GM19328 (cell line): ENCODE measurements at regions not wholly inside any gene's neighbourhood (a gene's known extent, or its start where the extent isn't known, plus 50 kb on each side); places are given as distances from the start of the nearest gene placed in this dataset.
"Not testable (repeated sequence)": the region's sequence is repeated elsewhere in the genome, so short reads cannot be mapped to it uniquely, and the experiment has no call there.

ENCODE experiments used
- ATAC-seq: cut with Tn5 transposase; IDR thresholded peaks from one replicate; pipeline ENCODE4 v1.9.1; 2021; ENCODE audit warnings: mild to moderate bottlenecking, moderate library complexity; ENCODE audit not compliant: unreplicated experiment

DNA sequence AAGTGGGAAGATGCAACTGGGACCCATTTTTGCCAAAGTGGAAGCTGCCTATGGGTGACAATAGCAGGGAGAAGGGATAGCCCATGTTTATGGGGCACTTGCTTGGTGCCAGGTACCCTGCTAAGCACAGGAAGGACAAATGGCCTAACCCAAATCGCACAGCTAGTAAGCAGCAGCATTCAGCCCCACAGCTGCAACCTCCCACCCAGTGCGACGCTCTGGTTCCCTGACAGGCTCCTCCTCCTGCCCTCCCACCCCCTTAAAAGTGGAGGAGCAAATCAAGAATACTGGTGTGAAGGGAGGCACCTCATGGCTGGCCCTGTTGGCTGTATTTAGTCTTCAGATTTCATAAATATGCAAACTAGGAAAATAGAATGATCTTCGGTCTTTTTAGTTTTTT is 76.2 kb downstream of the RIN2 start:
- ATAC-seq, result no peak

DNA sequence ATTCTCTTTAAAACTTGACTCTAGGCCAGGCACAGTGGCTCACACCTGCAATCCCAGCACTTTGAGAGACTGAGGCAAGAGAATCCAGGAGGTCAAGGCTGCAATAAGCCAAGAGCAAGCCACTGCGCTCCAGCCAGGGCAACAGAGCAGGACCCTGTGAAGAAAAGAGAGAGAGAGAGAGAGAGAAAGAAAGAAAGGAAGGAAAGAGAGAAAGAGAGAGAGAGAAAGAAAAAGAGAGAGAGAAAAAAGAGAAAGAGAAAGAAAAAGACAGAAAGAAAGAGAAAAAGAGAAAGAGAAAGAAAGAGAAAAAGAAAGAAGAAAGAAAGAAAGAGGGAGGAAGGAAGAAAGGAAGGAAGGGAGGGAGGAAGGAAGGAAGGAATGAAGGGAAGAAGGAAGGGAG is 76.7 kb downstream of the RIN2 start:
- ATAC-seq, result no peak

DNA sequence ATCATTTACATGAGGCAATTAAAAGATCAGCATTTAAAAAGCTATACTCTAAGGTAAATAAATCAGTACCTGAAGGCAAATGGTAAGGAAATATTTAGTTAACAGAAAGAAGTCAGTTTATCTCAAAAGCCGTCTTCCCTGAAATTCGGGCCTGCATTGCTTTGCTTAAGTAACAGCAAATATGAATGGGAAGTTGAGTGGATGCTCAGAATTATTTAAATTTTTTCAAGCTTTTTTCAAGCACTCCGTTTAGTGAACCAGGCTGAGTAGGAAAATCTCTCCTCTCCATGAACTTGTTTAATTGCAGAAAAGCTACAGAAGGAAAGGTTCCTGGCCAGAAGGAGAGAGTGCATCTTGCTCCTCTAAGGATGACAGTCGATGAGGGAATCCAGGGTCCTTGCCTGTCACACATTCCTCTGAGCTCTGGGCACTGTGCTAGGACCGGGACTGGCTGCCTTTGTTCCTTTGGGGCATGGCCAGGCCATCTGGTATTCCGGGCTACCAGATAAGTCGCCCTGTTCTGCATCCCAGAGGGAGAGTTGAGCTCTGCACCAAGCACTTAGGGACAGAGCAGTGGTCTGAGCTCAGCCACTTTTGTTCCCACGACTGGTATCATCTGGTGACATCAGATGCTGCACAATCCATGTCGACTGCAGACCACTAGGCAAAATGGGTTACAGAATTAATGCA is 77.6 kb downstream of the RIN2 start:
- no peak for ATAC-seq

DNA sequence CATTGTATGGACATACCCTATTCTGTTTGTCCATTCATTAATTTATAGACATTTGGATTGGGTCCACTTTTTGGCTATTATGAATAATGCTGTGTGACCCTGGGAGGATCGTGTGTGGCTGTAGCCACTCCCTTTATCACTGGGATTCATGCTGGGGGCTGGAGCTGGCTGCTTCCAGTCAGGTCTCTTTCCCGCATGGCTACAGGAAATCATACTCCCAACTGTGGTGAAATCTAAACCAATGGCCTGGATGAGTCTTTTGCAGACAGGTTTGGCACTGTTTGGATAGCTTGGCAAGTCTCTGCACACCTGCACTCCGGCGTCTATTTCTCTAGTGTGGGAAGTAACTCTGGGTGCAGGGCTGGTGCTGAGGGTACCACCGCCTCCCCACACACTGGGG is 80.4 kb downstream of the RIN2 start:
- ATAC-seq, result no peak

DNA sequence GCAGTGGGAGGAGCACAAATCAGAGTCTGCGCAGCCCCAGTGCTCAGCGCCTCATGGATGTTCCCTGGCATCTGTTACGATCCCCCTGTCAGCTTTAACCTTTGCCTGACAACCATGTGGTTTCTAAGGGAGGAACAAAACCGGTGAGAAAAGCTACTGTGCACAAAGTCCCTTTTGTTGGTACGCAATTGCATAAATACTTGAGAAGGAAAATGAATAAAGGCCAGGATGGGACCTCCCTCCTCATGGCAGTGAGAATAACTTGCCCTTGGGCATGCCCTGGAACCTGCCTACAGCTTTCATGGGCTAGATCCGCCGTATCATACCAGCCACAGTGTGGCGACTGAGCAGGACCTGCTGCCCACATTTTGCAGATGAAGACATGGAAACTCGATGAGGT is 81.0 kb downstream of the RIN2 start:
- ATAC-seq, result no peak

DNA sequence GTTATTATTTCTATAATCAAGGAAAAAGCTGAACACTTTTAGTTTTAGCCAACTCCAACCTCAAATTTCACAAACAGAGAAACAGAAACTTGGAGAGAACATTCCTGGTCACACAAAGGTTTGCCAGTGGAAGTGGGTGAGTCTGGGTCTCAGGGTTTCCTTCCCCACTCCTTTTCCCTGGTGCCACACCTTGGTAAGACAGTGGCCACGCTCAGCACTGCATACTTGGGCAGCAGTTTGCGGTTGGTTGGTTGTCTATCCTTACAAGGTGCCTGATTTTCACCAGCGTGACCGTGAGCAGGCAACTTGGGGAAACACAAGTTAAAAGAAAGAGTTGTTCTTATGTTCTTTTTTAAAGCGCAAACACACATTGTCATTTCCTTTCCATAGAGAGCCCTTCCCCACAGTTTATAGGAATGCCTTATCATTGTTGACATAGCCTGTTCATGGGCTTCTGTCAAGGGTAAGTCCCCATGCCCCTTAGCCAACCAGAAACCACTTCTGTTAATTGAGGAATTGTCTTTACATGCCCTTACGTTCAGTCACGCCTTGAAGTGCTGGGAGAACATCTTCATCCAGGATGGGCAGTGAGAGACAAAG is 82.2 kb downstream of the RIN2 start:
- no peak for ATAC-seq

DNA sequence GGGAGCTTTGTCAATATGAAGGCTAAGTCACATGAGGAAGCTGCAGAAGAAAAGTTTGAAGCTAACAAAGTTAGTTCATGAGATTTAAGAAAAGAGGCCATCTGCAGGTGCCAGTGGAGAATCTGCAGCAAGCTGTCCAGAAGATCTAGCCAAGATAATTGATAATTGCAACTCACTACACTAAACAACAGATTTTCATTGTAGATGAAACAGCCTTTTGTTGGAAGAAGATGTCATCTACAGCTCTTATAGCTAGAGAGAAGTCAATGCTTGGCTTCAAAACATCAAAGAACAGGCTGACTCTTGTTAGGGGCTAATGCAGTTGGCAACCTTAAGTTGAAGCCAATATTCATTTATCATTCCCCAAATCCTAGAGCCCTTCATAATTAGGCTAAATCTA is 83.7 kb downstream of the RIN2 start:
- no peak for ATAC-seq

DNA sequence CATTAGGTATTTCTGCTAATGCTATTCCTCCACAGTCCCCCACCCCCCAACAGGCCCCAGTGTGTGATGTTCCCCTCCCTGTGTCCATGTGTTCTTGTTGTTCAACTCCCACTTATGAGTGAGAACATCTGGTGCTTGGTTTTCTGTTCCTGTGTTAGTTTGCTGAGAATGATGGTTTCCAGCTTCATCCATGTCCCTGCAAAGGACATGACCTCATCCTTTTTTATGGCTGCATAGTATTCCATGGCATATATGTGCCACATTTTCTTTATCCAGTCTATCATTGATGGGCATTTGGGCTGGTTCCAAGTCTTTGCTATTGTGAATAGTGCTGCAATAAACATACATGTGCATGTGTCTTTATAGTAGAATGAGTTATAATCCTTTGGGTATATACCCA is 86.8 kb downstream of the RIN2 start:
- not testable (repeated sequence) for ATAC-seq

DNA sequence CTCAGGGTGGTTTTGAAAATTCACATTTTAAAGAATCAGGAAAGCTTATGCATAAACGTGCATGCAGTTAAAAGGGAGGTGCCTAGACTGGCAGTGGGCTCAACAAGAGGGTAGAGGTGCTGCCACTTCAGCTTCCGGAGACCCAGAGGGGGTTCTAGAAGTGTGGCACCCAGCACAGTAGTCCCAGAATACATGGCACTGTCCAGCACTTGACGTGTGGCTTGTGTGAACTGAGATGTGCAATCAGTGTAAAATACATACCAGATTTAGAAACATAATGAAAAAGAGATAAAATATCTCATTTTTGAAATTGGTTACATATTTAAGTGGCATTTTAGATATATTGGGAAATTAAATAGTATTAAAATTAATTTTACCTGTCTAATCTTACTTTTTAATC is 89.3 kb downstream of the RIN2 start:
- ATAC-seq, result no peak

DNA sequence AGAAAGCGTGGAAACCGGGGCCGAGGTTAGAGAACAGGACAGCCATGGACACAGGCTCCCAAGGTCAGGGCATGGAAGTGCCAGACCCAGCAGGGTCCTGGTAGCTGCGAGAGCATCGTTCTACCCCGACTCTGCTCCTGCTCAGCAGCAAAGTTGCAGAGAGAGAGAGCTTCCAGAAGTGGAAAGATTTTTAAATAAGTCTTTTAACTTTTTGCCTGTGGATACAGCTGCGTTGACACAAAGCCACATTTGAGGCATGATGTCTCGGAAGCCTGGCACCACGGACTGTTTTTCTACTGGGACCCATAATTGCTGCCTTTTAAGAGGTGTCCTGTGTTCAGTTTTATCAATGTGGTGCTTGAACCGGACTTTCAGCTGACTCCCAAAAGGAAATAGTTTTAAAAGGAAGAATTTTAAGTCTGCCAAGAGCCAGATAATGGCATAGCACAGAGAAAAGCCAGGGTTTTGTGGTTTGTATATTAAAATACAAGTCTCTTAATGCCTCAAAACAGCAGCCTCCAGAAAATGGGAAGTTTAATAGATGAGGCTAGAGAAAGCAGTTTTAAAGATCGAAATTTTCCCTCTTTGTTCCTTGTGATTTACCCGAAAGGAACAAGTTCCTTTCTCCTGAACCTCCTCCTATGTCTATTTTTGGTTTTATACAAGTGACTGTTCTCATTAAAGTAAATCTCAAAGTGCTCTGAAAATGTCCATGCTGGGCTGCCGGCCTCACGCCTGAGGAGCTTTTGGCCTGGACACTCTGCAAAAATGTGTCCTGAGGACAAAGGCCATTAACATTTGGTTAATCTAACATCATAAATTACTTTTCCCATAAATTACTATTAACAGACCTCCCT is 91.5 kb downstream of the RIN2 start:
- no peak for ATAC-seq

DNA sequence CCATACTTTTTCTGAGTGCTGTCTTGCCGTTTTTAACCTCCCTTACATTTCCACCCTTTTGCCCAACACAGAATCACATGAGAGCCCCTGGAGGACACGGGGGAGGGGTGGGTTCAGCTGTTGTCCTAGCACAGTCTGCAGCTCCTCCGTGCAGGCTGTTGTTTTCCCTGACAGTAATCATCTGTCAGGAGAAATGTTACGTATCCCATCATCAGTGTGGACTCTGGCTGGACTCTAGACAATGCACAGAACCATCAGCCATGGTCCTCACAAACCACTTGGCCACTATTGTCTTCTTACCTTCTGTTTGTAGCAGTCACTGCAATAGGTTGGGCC is 92.1 kb downstream of the RIN2 start:
- ATAC-seq, result no peak

DNA sequence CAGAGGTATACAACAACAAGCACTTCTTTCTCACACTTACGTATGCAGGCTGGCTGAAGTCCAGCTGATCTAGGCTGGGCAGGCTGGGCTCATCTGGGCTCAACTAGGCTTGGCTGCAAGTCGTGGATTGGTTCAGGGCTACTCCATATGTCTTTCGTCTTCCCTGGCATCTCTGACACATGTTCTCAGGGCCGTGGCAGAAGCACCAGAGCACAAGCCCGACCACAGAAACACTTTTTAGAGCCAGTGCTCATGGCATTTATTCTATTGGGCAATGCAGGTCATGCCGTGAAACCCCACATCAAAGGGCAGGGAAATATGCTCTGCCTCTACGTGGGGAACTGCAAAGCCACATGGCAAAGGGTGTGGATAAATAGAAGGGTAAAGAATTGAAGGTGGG is 93.8 kb downstream of the RIN2 start:
- no peak for ATAC-seq

DNA sequence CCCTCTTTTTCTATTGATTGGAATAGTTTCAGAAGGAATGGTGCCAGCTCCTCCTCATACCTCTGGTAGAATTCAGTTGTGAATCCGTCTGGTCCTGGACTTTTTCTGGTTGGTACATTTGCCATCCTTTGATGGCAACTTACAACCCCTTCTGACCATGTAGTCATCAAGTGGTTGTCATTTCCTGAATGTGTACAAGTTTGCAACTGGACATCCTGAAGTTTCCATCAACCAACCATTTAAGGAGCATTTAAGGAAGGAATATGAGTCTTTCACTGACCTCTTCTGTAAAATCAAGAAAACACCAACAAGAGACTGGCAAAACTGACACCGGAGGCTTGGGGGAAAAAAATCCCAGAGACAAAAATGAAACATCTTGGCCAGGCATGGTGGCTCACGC is 97.4 kb downstream of the RIN2 start:
- no peak for ATAC-seq

DNA sequence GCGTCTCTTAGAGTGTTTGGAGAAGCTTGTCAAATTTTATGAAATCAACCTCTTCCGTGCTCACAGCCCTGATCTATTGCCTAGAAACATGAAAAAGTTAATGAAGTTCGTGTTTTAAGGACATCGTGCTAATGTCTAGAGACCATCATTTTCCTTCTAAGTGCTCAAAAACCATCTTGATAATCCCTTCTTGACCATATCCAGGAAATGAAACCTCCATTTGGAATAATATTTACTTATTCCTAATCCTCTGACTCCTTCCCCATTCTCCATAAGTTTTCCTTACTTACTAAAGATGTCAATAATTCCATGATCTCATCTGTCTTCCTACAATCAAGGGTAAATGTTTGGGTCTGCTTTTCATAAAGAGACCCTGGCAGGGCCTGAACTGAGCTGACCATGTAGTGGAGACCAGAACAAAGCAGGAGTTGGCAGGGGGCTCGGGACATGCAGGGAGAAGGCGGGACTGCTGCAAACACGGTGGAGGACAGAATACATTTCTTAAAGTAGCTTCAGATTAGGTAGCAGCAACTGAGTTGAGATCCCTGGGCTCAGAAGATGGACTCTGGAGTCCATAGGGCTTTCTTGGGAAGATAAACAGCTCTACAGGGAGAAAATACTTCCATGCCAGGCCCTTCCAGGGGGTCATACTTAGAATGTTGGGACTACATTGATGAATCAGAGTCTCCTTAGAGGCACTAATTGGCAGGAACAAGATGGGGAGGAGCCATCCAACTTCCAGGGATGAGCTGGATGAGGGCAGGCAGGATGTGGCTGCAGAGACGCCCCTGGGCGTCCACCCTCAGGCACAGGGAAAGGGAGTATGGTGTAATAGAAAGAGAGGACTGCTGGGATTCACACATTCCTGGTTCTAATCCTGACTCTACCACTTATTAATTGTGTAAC is 100.7 kb downstream of the RIN2 start:
- no peak for ATAC-seq

DNA sequence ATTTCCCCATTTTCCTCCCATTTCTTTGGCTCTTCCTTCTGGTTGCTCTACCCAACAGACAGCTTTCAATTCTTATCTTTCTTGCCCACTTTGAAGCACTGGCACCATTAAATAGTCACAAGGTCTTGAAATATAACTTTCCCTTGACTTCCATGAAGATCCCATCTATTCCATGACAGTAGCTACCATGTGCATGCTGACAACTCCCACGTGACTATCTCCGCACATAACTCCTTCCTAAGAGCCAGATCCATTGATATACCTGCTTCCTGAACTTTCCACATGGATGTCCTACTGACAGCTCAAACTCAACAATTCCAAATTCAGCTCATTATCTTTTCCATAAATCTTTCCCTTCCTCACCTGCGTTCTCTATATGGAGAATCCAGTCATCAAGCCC is 101.4 kb downstream of the RIN2 start:
- no peak for ATAC-seq

DNA sequence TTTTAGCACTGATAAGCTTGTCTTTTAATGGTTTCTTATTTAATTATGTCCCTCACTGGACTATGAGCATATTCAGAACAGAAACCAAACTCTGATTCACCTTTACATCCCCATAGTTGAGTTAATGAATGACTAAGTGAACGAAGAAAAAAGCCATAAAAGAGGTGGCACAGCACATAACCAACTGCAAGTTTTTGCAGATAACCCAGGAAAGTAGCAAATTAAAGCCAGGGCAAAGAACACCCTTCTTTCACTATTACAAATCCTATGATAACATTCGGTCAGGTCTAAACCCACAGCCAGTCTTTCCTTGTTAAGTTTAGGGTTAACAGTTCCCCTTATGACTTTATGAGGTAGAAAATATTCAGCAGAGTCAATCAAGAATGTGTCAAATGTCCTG is 102.7 kb downstream of the RIN2 start:
- ATAC-seq, result no peak

DNA sequence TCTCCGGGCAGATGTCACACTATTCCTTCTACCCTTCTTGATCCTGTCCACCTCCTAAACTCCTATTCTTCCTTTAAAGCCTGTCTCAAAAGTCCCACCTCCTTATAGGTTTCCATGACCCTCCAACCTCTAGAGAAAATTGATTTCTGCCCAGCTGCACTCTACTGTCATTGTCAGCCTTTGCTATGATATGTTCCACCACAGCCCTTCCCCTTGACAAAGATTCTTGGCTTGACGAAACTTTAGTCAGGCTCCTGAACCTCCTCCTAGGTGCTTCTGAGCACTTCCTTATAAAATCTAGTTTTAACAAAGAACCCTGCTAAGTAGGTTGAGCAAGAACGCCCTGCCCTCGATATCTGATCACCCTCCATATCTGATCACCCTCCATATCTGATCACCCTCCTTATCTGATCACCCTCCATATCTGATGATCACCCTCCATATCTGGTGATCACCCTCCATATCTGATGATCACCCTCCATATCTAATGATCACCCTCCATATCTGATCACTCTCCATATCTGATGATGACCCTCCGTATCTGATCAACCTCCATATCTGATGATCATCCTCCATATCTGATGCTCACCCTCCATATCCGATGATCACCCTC is 103.2 kb downstream of the RIN2 start:
- ATAC-seq, result no peak

DNA sequence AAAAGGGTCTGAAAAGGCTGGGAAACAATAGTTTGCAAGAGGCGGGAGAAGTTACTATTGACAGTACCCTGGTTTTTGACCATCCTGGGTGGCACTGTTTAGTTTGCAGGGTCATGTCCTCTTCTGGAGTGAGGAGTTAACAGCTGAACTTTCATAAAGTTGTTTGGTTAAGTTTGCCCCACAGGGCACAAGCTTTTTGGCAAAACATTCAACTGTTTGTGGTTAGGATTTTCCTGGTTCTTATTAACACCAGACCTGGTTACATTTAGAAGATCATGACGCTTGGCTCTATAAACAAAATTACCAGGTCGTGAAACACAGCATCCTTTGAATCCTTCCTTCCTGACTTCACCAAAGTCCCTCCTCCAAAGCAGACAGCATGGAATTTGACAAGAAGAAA is 106.1 kb downstream of the RIN2 start:
- ATAC-seq, result no peak

DNA sequence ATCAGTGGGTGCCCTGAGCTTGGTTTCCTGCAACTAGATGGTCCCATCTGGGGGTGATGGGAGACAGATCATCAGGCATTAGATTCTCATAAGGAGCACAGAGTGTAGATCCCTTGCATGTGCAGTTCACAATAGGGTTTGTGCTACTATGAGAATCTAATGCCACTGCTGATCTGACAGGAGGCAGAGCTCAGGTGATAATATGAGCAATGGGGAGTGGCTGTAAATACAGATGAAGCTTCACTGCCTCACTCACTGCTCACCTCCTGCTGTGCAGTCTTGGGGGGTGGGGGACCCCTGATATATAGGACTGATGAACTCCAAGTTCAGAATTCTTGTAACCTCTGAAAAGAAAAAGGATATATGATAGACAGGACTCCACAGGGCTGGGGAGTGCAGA is 108.0 kb downstream of the RIN2 start:
- no peak for ATAC-seq

DNA sequence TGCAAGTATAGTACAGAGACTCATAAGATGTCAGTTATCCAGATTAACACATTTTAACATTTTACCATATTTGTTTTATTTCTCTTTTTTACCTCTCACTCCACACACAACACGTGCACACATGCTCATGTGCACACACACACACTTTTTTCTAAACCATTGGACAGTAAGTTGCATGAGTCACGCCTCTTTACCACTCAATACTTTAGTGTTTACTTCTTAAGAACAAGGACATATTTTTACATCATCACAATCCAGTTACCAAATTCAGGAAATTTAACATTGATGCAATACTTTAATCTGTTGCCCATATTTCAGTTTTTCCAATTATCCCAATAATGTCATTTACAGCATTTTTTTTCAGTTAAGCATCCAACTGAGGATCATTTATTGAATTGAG is 109.0 kb downstream of the RIN2 start:
- no peak for ATAC-seq

DNA sequence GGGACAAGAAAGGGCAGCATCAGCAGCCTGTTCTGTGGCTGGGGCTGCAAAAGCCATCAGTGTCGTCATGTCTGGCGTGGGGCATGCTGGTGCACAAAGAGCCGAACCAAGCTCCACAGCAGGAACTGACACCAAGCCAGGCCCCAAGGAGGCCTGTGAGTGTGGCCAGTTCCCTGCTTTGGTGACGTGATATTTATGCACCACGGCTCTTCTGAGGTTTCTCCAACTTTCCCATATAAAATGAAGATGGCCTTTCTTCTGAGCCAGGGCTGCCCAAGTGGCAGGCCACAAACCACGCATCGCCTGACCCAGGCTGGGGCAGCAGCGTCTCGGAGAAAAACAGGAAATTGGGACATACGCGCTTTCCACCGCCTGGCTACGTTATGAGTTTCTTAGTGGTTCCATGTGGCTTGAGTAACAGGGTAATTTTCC is 109.9 kb downstream of the RIN2 start:
- ATAC-seq, result no peak
